ENCODE measurements at regions not wholly inside any gene's neighbourhood (a gene's known extent, or its start where the extent isn't known, plus 50 kb on each side); places are given as distances from the start of the nearest gene placed in this dataset.

DNA sequence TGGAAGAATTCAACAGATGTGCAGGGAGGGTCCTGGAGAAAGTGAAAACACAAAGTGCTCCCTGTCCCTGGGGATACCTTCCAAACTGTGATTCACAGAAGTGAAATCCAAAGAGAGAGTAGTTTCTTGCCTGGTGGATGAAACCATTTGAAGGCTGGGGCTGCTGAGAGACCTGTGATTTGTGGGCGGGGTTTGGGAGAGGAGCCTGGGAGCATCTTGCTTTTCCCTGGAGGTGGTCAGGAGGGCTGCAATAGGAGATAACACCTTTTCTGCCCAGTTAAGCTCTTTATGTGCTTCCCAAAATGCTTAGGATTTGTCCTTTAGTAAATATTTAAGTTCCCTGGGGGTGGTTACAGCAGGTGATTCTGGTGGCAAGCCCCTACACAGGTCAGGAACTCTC lies 105.3 kb upstream of the TPK1 start:
- TF ChIP-seq CTCF (IDR thresholded peaks at IDR 0.05), result no peak
- Mint-ChIP-seq H3K4me1 (ENCODE audit: low read depth) (no peaks in the 10 kb centered on the region), H3K9me3 (peaks cover 50% of the 10 kb centered on the region), H3K27ac (no peak overlapping the region), H3K36me3 (ENCODE audit: low read depth) (no peaks in the 10 kb centered on the region), H3K4me3 (no peak overlapping the region), H3K27me3 (ENCODE audit: insufficient read depth) (peaks cover 2% of the 10 kb centered on the region; the same call in 1 of the 2 replicates)
- DNase-seq, result no peak

- Mint-ChIP-seq H3K27me3 (ENCODE audit: insufficient read depth) (no peaks in the 10 kb centered on the region), H3K36me3 (ENCODE audit: low read depth) (no peaks in the 10 kb centered on the region; the same call in 1 of the 2 replicates), H3K9me3 (peaks cover 54% of the 10 kb centered on the region), H3K27ac (no peak overlapping the region), H3K4me1 (ENCODE audit: low read depth) (no peaks in the 10 kb centered on the region), H3K4me3 (no peak overlapping the region)
- DNase-seq, result no peak
- no peak for TF ChIP-seq CTCF (IDR thresholded peaks at IDR 0.05)
Measured at GRCh38 chr7:144937199-144937598, 101.3 kb upstream of the TPK1 start.

- Mint-ChIP-seq H3K36me3 (ENCODE audit: low read depth) (no peaks in the 10 kb centered on the region; the same call in 1 of the 2 replicates), H3K9me3 (peaks cover 48% of the 10 kb centered on the region)
Measured at GRCh38 chr7:144936314-144936713, 100.5 kb upstream of the TPK1 start.

GRCh38 chr7:144910411-144910810 lies 74.6 kb upstream of the TPK1 start:
- Mint-ChIP-seq H3K4me3 (no peak overlapping the region), H3K27ac (no peak overlapping the region)

More at GRCh38 chr7:144936314-144936713, 100.5 kb upstream of the TPK1 start:
- no peak overlapping the region for H3K4me3 Mint-ChIP-seq
- H3K27ac Mint-ChIP-seq, result no peak overlapping the region
- TF ChIP-seq CTCF (IDR thresholded peaks at IDR 0.05), result no peak
- no peaks in the 10 kb centered on the region for H3K27me3 Mint-ChIP-seq (ENCODE audit: insufficient read depth)
- no peaks in the 10 kb centered on the region for H3K4me1 Mint-ChIP-seq (ENCODE audit: low read depth)
- DNase-seq, result no peak

DNA sequence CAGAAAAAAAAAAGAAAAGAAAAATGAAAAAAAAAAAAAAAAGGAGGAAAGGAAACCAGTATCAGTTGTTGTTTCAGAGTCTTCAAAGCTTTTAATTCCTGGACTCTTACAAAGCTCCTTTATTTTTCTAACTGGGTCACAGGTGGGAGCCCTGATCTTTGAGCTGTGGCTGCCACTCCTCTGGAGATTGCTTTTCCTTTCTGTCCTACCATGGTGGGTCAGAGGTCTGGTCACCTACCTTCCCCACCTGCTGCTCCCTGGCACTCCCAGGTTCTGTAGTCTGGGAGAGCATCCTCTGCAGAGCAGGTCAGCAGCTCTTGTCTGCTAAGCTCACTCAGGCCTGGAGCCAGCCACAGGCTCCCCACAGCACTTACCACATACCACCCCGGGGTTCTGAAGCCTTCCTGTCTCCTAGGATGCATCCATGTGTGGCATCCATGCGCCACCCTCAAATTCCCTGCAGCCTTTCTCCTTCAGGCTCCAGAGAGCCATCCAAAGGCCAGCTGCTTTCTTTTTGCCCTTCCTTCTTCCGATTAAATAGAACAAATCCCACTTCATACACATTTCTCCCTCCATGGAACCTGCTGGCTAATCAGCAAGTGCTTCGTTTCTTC lies 73.2 kb upstream of the TPK1 start:
- no peak for TF ChIP-seq CTCF (IDR thresholded peaks at IDR 0.05)
- no peak for DNase-seq
- H3K27ac Mint-ChIP-seq, result no peak overlapping the region
- peaks cover 1% of the 10 kb centered on the region; the same call in 1 of the 2 replicates for H3K27me3 Mint-ChIP-seq (ENCODE audit: insufficient read depth)
- H3K36me3 Mint-ChIP-seq (ENCODE audit: low read depth), result no peaks in the 10 kb centered on the region; the same call in 1 of the 2 replicates
- H3K9me3 Mint-ChIP-seq, result peaks cover 28% of the 10 kb centered on the region
- H3K4me3 Mint-ChIP-seq, result no peak overlapping the region
- H3K4me1 Mint-ChIP-seq (ENCODE audit: low read depth), result no peaks in the 10 kb centered on the region

More at GRCh38 chr7:144910411-144910810, 74.6 kb upstream of the TPK1 start:
- TF ChIP-seq CTCF (IDR thresholded peaks at IDR 0.05), result no peak
- H3K4me1 Mint-ChIP-seq (ENCODE audit: low read depth), result no peaks in the 10 kb centered on the region
- no peaks in the 10 kb centered on the region; the same call in 1 of the 2 replicates for H3K36me3 Mint-ChIP-seq (ENCODE audit: low read depth)
- H3K27me3 Mint-ChIP-seq (ENCODE audit: insufficient read depth), result peaks cover 1% of the 10 kb centered on the region; the same call in 1 of the 2 replicates
- peaks cover 28% of the 10 kb centered on the region for H3K9me3 Mint-ChIP-seq
- no peak for DNase-seq

Data from HFFc6 (cell line).